GM23338 (cell line): ENCODE measurements at regions not wholly inside any gene's neighbourhood (a gene's known extent, or its start where the extent isn't known, plus 50 kb on each side); places are given as distances from the start of the nearest gene placed in this dataset.

ENCODE experiments used
- CREB1 ChIP-seq: fragments of 250-450 bp; sonication (Bioruptor Pico); IDR thresholded peaks from 2 replicates; pipeline ENCODE4 v1.5.0; 2020; ENCODE audit warnings: low read depth, mild to moderate bottlenecking, moderate library complexity
- EZH2 ChIP-seq: fragments of 200-600 bp; sonication (generic); IDR thresholded peaks from one replicate; pipeline ENCODE4 v1.8.0; 2017; ENCODE audit warnings: antibody characterized with exemption, mild to moderate bottlenecking, low read depth; ENCODE audit not compliant: unreplicated experiment
- EZH2phosphoT487 ChIP-seq: fragments of 200-600 bp; sonication (generic); IDR thresholded peaks from one replicate; pipeline ENCODE4 v1.8.1; 2018; ENCODE audit warnings: antibody characterized with exemption; ENCODE audit not compliant: unreplicated experiment
- POLR2AphosphoS5 ChIP-seq: IDR thresholded peaks from 2 replicates; pipeline ENCODE4 v1.6.1; 2016; ENCODE audit warnings: antibody characterized with exemption, low read depth
- ZNF114 ChIP-seq: fragments of 250-450 bp; sonication (Bioruptor Pico); IDR thresholded peaks from 2 replicates; pipeline ENCODE4 v1.5.0; 2020; ENCODE audit warnings: mild to moderate bottlenecking, moderate library complexity
- TF ChIP-seq, protein P1 (sequence below), 2 experiments: fragments of 200-600 bp in 1 of 2; sonication (generic) in 1 of 2; conservative IDR thresholded peaks; 2 replicates each; pipeline versions ENCODE4 v1.5.1 to v1.6.1; 2016 to 2017; ENCODE audit warnings: antibody characterized with exemption in 2 of 2, low read depth in 2 of 2, mild to moderate bottlenecking in 2 of 2, moderate library complexity in 1 of 2
- TF ChIP-seq, protein P2 (sequence below): IDR thresholded peaks from one replicate; pipeline ENCODE4 v1.6.1; 2018; ENCODE audit warnings: antibody characterized with exemption; ENCODE audit not compliant: unreplicated experiment

DNA sequence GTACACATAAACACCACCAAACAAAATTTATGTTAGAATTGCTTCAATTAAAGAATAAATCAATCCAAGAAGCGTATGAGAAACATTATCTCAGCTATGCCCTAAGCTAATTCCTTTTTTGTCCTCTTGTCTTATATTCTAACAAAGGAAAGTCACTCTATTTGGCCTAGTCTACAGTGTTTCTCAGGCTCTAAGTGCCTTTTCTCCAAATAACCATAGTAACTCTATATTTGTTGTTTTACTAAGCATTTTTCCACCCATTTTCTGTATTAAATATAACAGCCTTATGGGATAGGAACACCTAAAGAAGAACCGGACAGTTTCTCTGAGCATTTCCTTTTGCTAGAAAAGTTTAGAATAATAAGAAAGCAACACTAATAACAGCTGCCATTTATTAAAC is 120.1 kb upstream of the MTAP start:
- no peak for TF ChIP-seq EZH2
- TF ChIP-seq, protein P1, sequence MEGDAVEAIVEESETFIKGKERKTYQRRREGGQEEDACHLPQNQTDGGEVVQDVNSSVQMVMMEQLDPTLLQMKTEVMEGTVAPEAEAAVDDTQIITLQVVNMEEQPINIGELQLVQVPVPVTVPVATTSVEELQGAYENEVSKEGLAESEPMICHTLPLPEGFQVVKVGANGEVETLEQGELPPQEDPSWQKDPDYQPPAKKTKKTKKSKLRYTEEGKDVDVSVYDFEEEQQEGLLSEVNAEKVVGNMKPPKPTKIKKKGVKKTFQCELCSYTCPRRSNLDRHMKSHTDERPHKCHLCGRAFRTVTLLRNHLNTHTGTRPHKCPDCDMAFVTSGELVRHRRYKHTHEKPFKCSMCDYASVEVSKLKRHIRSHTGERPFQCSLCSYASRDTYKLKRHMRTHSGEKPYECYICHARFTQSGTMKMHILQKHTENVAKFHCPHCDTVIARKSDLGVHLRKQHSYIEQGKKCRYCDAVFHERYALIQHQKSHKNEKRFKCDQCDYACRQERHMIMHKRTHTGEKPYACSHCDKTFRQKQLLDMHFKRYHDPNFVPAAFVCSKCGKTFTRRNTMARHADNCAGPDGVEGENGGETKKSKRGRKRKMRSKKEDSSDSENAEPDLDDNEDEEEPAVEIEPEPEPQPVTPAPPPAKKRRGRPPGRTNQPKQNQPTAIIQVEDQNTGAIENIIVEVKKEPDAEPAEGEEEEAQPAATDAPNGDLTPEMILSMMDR (conservative IDR thresholded peaks at IDR 0.05; ENCODE audit: low read depth in 2 of 2) = no peak
- no peak for TF ChIP-seq POLR2AphosphoS5
- TF ChIP-seq CREB1 = no peak
- TF ChIP-seq, protein P2, sequence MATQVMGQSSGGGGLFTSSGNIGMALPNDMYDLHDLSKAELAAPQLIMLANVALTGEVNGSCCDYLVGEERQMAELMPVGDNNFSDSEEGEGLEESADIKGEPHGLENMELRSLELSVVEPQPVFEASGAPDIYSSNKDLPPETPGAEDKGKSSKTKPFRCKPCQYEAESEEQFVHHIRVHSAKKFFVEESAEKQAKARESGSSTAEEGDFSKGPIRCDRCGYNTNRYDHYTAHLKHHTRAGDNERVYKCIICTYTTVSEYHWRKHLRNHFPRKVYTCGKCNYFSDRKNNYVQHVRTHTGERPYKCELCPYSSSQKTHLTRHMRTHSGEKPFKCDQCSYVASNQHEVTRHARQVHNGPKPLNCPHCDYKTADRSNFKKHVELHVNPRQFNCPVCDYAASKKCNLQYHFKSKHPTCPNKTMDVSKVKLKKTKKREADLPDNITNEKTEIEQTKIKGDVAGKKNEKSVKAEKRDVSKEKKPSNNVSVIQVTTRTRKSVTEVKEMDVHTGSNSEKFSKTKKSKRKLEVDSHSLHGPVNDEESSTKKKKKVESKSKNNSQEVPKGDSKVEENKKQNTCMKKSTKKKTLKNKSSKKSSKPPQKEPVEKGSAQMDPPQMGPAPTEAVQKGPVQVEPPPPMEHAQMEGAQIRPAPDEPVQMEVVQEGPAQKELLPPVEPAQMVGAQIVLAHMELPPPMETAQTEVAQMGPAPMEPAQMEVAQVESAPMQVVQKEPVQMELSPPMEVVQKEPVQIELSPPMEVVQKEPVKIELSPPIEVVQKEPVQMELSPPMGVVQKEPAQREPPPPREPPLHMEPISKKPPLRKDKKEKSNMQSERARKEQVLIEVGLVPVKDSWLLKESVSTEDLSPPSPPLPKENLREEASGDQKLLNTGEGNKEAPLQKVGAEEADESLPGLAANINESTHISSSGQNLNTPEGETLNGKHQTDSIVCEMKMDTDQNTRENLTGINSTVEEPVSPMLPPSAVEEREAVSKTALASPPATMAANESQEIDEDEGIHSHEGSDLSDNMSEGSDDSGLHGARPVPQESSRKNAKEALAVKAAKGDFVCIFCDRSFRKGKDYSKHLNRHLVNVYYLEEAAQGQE = no peak
- no peak for TF ChIP-seq ZNF114
- TF ChIP-seq EZH2phosphoT487 = no peak
